GM19372 (cell line): ENCODE measurements at regions not wholly inside any gene's neighbourhood (a gene's known extent, or its start where the extent isn't known, plus 50 kb on each side); places are given as distances from the start of the nearest gene placed in this dataset.

Source experiments
- ATAC-seq: cut with Tn5 transposase; IDR thresholded peaks from one replicate; pipeline ENCODE4 v1.9.1; 2021; ENCODE audit warnings: mild to moderate bottlenecking, low read depth, moderate library complexity; ENCODE audit not compliant: unreplicated experiment

GRCh38 chr9:107706701-107707427 is 217.3 kb upstream of the KLF4 start:
- no peak for ATAC-seq

- ATAC-seq: no peak
Measured at GRCh38 chr9:107705521-107705920, 216.0 kb upstream of the KLF4 start.

GRCh38 chr9:107704774-107705173 is 215.2 kb upstream of the KLF4 start:
- no peak for ATAC-seq

- no peak for ATAC-seq
Measured at GRCh38 chr9:107703651-107704050, 214.1 kb upstream of the KLF4 start.

- ATAC-seq: no peak
Measured at GRCh38 chr9:107700847-107701246, 211.3 kb upstream of the KLF4 start.

GRCh38 chr9:107699231-107699630 is 209.7 kb upstream of the KLF4 start:
- ATAC-seq: no peak

GRCh38 chr9:107698779-107699178 is 209.2 kb upstream of the KLF4 start:
- ATAC-seq: no peak

GRCh38 chr9:107696302-107696701 is 206.7 kb upstream of the KLF4 start:
- ATAC-seq: no peak

GRCh38 chr9:107694390-107694789 is 204.8 kb upstream of the KLF4 start:
- no peak for ATAC-seq

- ATAC-seq: no peak
Measured at GRCh38 chr9:107693625-107694326, 204.2 kb upstream of the KLF4 start.

GRCh38 chr9:107691664-107692063 is 202.1 kb upstream of the KLF4 start:
- ATAC-seq: no peak

- no peak for ATAC-seq
Measured at GRCh38 chr9:107690021-107690420, 200.5 kb upstream of the KLF4 start.

- ATAC-seq: no peak
Measured at GRCh38 chr9:107688728-107689127, 199.2 kb upstream of the KLF4 start.

GRCh38 chr9:107685901-107686300 is 196.3 kb upstream of the KLF4 start:
- ATAC-seq: no peak

GRCh38 chr9:107685376-107685775 is 195.8 kb upstream of the KLF4 start:
- no peak for ATAC-seq

- no peak for ATAC-seq
Measured at GRCh38 chr9:107684224-107684623, 194.7 kb upstream of the KLF4 start.

GRCh38 chr9:107683566-107683965 is 194.0 kb upstream of the KLF4 start:
- no peak for ATAC-seq

GRCh38 chr9:107681988-107682387 is 192.4 kb upstream of the KLF4 start:
- ATAC-seq: no peak

- no peak for ATAC-seq
Measured at GRCh38 chr9:107675351-107676259, 186.0 kb upstream of the KLF4 start.

GRCh38 chr9:107674721-107675277 is 185.2 kb upstream of the KLF4 start:
- no peak for ATAC-seq
